HG03025 (cell line): ENCODE measurements at regions not wholly inside any gene's neighbourhood (a gene's known extent, or its start where the extent isn't known, plus 50 kb on each side); places are given as distances from the start of the nearest gene placed in this dataset.
"Not testable (repeated sequence)": the region's sequence is repeated elsewhere in the genome, so short reads cannot be mapped to it uniquely, and the experiment has no call there.

Source experiments
- ATAC-seq: cut with Tn5 transposase; IDR thresholded peaks from one replicate; pipeline ENCODE4 v1.9.1; 2021; ENCODE audit warnings: mild to moderate bottlenecking, moderate library complexity; ENCODE audit not compliant: unreplicated experiment, low FRiP score

DNA sequence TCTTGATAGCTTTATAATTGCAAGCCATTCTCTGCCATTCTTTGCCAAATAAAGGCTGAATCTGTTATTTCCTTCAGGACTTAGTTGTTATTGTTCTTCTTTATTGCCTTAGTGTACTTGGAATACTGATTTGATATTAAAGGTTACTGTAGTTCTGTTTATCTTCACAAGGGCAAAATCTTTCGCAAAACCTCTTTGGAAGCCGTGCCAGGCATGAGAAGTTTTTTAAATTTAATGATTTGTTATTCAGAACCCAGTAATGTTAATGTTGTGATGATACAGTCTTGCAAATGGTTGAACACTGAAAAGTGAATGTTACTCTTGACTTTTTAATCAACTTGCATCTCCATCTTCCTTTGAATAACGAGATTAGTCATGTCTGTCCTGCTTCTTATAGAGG is 1225.2 kb upstream of the GOT2 start:
- no peak for ATAC-seq

DNA sequence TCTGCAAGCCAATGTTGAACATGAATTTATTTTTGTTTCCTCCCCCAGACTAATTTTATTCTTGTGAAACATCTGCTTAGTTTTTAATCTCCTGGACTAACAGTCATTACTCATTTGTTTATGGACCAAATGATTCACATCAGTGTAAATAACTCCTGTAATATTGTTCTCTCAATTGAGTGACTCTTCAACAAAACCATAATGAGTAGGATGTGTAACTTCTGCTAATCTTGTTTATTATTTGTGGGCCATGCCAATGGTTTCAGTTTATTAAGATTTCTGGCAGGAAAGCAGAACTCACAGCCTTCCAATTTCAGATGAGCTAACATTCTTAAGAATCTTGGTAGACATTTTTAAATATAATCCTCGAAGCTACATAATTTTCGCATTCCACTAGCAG is 1216.3 kb upstream of the GOT2 start:
- ATAC-seq, result no peak

DNA sequence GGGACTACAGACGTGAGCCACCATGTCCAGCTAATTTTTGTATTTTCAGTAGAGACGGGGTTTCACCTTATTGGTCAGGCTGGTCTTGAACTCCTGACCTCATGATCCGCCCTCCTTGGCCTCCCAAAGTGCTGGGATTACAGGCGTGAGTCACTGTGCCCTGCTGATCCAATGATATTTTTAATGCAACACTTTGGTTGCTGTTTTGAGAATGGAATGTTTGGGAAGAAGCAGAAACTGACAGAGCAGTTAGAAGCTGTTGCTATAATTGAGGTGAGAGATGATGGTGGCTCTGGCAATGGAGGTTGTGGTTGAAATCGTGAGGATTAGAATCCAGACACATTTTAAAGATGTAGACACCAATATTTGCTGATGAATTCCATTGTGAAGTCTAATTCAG is 1209.9 kb upstream of the GOT2 start:
- ATAC-seq, result not testable (repeated sequence)

DNA sequence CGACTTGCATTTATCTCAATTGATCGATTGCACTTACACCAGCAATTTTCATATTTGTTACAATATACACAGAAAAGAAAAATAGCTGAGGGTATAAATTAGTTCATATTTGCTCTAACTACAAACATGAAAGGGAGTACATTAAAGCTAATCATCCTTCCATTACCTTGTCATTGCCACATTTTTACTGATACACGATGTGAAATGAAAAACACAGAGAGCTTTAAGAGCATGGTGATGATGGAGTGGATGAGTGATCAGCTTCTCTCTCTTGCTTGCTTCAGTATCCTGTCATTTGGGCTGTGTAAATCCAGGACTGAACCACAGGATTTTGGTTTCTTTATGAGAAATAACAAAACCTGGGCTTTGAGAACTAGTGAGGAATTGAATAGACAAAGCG is 1207.5 kb upstream of the GOT2 start:
- no peak for ATAC-seq

DNA sequence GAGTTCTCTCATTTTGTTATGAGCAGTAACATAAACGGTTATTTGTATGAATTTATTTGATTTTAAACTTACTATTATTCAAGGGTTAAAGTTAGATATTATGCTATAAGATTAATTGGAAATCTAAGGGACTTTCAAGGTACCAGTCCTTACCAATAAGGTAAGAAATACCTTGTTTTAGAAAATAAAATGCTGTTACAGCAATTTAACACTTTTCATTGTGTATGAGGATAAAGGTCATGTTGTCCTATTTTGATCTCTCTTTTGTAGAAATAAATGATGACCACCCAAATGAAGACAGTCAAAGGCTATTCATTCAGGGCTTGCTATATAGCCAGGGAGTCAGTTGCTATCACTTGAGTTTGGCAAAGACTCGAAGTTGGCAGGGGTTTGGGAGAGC is 1185.9 kb upstream of the GOT2 start:
- ATAC-seq, result no peak

DNA sequence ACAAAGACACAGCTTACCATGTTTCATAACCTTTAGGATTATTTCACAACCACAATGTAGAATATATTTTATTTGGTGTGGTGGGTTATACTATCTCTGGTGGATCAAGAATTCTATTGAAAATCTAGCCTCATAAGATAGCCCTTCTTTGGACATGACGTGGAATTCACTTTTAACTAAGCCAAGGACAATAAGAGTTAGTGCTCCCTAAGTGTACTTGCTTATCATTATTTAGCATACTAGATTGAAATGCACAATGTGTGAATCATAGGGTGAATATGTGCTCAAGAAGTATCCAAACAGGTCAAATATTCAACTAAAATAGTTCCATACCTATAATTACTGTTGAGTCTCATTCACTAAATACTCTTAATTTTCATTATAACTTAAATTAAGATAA is 1179.5 kb upstream of the GOT2 start:
- no peak for ATAC-seq

DNA sequence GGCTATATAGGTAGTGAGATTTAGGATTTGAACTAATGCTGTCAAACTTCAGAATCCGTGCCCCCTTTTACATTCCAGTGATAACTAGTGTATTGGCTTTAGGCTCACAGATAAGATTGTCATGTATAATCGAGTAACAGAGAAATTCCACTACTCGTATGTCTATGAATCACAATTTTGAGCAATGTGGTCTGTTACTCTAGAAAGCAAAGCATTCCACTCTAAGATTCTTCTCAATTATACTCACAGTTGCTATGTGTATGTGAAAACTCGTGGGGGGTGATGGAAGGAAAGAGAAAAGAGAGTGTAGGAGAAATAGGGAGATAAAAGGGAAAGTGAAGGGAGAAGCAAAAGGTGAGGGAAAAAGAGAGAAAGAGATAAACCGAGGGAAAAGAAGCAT is 1175.1 kb upstream of the GOT2 start:
- ATAC-seq, result no peak

DNA sequence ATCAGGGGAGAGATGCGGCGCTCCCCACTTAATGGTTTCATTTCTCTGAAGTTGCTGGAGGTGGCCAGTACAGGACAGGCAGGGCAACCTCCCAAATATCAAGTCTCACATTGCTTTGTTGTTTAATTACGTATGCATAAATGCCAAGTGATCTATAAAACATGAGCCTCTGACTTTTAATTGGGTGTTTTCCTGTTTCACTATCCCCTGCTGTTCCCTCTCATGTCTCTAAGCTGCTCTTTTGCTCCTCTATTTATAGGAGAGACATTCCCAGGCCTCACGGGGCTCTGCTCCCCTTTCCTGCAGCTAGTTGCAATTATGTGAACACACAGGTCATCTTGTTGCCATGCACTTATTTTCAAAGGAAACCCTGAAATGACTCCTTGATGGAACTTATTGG is 1173.5 kb upstream of the GOT2 start:
- no peak for ATAC-seq

DNA sequence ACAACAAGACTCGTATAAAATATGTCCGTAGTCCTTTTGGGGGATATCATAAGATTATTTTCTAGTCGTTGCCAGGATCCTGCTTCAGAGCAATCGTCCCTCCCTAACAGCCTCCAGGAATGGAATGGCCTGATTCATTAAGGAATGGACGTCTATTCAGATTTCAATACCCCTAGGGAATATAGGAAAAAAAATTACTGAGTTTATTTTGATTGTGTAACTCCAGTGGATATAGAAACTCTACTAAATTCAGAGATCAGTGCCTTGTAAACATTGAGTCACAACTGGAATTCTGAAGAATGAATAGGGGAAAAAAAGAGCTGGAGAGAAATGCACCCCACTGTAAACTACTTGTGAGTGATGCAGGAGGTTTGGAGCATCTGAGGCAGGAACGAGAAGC is 1171.5 kb upstream of the GOT2 start:
- no peak for ATAC-seq

DNA sequence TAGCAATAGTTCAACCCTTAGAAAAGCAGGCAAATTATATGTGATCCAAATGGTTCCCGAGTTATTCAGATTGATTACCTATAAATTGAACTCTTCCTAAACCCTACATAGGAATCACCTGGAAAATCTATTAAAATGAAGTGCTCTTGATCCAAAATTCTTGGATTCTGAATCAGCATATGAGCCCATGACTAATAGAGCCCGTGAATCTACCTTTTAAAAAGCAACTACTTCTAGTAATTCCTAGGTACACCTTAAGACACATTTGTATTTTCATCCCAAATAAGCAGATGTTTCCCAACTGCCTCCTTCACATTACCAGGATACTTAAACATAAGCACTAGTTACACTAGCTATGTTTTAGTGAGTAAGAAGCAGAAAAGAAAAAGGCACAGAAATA is 1171.0 kb upstream of the GOT2 start:
- ATAC-seq, result no peak

DNA sequence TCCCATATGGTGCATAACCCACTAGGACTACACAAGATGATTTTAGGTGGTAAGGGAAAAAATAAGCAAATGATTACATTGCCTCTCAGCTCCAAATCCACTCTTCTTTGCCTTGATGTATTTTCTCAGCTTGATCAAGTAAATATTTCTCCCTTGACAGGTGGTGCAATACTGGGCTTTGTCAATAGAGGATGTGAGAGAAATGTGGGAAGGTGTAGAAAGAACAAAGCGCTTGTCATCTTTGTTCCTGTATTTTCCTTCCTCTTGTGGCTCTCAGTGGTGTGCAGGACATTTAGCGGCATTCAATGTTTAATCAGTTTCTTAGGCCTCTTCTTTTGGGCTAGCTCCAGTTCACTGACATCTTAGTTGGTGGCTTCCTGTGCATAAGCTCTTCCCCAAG is 1165.8 kb upstream of the GOT2 start:
- ATAC-seq, result no peak

DNA sequence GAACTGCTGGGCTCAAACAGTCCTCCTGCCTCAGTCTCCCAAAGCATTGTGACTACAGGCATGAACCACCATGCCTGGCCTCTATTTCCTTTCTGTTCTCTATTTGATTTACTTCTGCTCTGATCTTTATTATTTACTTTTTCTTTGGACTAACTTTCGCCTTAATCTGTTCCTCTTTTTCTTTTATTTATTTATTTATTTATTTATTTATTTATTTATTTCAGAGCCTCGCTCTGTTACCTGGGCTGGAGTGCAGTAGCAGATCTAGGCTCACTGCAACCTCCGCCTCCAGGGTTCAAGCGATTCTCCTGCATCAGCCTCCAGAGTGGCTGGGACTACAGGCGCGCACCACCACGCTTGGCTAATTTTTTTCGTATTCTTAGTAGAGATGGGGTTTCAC is 1158.3 kb upstream of the GOT2 start:
- no peak for ATAC-seq

DNA sequence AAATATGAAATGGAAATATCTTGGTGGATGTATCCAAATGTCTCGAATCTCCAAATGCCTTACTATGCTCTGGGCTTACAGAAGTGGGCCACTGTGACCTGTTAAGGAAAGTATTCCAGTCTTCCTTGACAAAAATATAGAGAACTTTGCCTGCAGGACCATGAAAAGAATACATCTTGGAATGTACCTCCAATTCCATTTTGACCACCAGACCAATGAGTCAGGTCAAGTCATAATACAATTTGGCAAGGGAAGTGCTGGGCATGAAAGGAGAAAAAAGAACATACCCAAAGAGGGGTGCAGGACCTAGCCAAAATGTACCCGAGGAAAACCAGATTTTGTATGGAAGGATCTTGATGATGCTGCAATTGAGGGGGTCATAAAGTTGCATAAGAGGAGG is 1153.7 kb upstream of the GOT2 start:
- ATAC-seq, result no peak

DNA sequence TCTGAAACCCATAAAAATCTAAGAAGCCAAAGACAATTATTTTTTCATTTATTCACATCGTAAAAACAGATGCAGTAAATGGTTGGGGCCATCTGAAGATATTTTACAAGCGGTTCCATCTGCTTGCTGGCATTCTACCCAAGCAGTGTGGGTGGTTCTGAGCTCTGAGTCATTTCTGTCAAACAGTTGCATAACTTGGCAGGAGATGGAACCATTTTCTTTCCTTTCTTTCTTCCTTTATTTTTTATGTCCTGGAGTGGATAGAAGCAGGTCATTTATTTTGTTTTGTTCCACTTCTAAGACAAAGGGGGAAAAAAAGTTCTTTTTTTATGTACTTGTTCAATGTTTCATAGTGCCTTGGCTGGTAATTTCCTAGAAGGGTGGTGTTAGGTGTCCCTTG is 1151.9 kb upstream of the GOT2 start:
- ATAC-seq, result no peak

DNA sequence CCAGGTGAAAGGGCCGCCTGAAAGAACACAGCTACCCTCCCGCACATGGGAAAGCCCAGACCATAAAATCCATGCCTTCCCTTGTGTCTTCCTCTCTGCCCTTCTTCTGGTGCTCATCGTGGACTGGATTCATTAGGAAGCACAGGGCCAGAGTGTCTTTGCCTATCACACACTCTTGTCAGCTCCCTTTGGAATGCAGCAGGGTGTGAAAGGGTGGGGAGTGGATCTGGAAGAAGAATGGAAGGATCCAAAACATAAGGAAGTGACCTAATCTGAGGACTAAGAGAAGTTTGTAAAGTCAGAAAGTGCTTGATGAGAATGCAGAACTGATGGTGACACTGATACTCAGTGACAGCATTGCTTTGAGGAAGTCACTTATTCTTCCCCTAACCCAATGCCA is 1147.3 kb upstream of the GOT2 start:
- ATAC-seq, result no peak

DNA sequence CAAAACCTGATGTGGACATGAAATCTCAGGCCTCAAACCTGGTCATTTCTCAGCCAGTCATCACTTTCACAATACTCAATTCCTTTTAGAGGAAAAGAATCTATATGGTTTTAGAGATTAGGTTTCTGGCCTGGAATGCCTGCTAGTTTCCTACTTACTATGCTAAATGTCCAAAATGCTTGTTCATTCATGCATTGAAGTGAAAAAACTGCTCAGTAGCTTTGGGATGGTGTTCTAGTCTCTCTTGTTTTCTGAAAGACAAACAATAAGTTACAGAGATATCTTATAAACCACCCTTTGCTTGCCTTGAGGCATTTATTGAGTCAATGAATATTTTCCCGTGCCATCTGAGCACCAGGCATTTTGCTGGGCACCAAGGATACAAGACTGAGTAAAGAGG is 1146.5 kb upstream of the GOT2 start:
- ATAC-seq, result no peak

DNA sequence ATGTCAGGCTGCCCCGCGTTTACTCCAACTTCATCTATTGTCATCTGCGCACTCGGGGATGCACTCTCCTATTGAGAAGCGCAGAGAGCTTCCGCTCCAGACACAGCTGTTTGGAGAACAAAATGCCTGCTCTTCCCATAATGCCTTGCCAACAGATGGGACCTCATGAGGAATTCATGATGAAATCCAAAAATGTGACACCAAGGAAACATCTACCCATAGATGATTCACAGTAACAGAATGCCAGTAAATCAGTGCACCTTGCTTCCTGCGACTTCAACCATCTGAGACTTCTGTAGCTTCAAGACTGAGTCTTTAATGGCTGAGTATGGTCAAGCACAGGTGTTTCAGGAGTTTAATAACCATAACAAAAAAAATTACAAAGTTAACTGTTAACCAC is 1144.9 kb upstream of the GOT2 start:
- ATAC-seq, result no peak

DNA sequence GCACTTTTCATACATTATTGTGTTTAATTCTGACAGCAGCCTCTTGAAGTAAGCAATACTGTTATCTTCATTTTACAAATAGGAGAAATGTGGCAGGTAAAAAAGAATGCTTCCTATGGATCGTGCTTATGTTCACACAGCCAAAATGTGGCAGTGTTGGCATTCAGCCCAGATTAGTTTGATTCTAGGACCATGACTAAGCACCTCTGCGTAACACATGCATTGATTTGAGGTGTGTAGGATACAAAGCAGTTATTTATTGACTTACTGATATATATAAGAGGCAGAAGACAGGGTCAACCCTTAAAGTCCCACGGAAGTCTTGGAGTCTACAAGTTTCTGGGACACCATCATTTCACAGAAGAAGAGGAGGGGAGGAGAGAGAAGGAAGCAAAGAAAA is 1144.4 kb upstream of the GOT2 start:
- ATAC-seq, result no peak

DNA sequence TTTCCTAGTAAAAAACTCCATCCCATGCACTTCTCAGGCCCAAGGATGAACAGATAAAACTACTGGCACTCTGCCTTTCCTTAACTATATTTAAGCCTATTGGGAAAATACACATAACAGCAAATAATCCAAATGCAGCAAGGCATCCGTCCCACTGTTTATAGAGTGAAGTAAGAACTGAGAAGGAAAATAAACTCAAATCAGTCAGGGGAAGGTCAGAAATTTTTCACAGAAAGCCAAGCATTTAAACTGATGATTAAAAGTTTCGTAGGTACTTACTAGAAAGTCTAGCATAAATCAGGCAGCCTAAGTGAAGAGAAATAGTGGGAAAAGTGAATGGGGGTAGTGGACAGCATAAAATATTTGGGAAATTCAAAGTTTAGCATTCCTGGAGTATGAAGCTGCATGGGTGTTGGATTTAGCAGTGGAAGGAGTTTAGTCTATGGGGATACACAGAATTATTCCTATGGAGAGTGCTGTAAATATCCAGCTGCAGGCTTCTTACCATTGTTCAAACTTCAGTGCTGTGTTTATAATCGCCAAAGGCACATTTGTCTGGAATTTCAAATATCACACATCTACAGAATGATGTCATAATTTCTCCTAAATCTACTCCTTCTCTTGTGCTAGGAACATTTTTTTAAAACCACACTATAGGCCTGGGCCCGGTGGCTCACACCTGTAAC is 1131.0 kb upstream of the GOT2 start:
- ATAC-seq, result no peak

DNA sequence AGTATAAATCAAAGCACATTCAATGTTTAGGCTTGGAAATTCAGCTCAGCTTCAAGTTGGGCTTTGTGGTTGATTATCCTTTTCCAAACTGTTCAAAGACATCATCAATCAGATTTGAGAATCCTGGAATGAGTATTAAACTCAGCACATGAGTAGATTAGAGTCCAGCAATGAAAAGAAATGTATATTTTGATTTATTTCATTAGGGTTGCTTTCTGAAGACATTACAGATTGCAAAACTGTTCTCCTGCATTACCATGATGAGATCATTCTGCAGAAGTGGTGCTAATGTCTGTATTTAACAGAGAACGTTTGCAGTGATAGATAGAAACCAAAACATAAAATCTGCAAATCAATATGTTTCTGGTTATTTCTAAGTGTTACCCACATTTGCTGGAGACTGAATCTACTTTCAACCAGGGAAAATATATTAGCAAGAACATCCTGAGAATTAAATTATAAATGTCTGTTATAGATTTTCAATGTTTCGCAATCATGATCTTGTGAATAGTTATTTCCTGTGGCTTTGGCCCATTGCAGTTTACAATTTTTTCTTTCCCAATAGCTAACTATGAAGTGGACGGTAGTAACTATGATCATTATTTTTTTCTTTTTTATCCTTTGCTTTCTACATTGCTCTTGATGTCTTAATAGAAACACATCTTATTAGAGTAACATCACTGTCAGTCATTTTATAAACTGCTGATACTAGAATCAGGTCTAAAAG is 1125.7 kb upstream of the GOT2 start:
- no peak for ATAC-seq

DNA sequence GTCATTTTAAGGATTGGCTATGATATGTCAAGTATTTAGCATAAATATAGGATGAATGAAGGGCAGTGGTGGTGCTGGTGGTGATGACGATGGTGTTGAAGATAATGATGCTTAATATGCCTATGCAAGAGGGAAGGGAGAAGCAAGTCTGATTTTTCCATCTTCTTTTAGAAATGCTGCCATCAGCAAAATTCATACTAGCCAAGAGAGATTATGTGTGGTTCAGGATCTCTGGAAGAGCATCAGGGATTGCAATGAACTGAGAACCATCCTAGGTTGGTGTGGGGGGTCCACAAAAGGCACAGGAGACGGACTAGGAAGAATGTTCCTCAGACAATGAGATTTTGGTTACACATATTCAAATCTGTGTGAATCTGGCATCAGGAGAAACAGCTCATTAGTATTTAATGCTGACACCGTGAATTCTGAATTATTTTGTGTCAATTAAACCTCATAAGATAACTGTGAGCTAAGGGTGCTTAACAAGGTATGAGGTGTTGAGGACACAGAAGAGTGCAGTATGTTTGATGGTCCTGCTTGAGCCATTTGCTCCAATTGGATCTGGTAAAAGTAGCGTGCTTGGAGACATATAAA is 1120.8 kb upstream of the GOT2 start:
- ATAC-seq, result no peak

DNA sequence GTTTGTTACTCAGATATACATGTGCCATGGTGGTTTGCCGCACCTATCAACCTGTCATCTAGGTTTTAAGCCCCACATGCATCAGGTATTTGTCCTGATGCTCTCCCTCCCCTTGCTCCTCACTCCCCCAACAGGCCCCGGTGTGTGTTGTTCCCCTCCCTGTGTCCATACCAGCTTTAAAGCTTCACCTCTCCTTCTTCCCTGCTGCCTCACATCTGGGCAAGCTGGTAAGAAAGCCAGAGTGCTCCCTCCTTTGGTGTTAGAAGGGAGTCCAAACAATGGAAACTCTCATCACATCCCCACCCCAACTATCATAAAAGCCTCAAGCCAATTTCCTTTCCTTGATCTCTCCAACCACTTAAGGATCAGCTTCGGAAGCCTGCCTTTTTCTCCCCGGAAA is 1115.6 kb upstream of the GOT2 start:
- no peak for ATAC-seq
